Endodermal cell (in vitro differentiated cells): ENCODE measurements at regions not wholly inside any gene's neighbourhood (a gene's known extent, or its start where the extent isn't known, plus 50 kb on each side); places are given as distances from the start of the nearest gene placed in this dataset.

Experiments
- DNase-seq: peaks from one replicate; pipeline ENCODE4 v3.0.0-alpha.2; 2017
- H3K27ac ChIP-seq: 2 replicates; pipeline ENCODE4 v1.5.1; 2013; ENCODE audit warnings: mild to moderate bottlenecking, low read depth, low read length, moderate library complexity
- H3K27me3 ChIP-seq: 2 replicates; pipeline ENCODE4 v1.6.1; 2013; ENCODE audit warnings: mild to moderate bottlenecking, low read length, moderate library complexity; ENCODE audit not compliant: insufficient read depth, control insufficient read depth, poor library complexity, severe bottlenecking
- H3K36me3 ChIP-seq: 2 replicates; pipeline ENCODE4 v1.7.0; 2013; ENCODE audit warnings: mild to moderate bottlenecking, low read length, moderate library complexity; ENCODE audit not compliant: control insufficient read depth, insufficient read depth
- H3K4me1 ChIP-seq: one replicate; pipeline ENCODE4 v1.7.0; 2013; ENCODE audit warnings: low read length; ENCODE audit not compliant: control insufficient read depth, insufficient read depth
- H3K4me3 ChIP-seq: 2 replicates; pipeline ENCODE4 v1.5.1; 2013; ENCODE audit warnings: mild to moderate bottlenecking, low read length, moderate library complexity
- H3K9ac ChIP-seq: 2 replicates; pipeline ENCODE4 v1.6.1; 2013; ENCODE audit warnings: mild to moderate bottlenecking, low read length, moderate library complexity; ENCODE audit not compliant: poor library complexity, severe bottlenecking; ENCODE audit errors: extremely low read depth
- H3K9me3 ChIP-seq: 2 replicates; pipeline ENCODE4 v1.6.1; 2013; ENCODE audit warnings: mild to moderate bottlenecking, low read length, moderate library complexity; ENCODE audit not compliant: control insufficient read depth
- H3K27ac Mint-ChIP-seq: 2 replicates; pipeline ENCODE4 v1.8.0; 2020; ENCODE audit warnings: mixed read lengths
- H3K27me3 Mint-ChIP-seq: 2 replicates; pipeline ENCODE4 v1.8.0; 2021; ENCODE audit warnings: mild to moderate bottlenecking, mixed read lengths; ENCODE audit not compliant: insufficient read depth
- H3K36me3 Mint-ChIP-seq: 2 replicates; pipeline ENCODE4 v1.8.0; 2020; ENCODE audit warnings: low read depth, mixed read lengths
- H3K4me1 Mint-ChIP-seq: 2 replicates; pipeline ENCODE4 v1.8.0; 2020; ENCODE audit warnings: mixed read lengths
- H3K4me3 Mint-ChIP-seq: 2 replicates; pipeline ENCODE4 v1.8.0; 2020; ENCODE audit warnings: mild to moderate bottlenecking, moderate library complexity, mixed read lengths
- H3K9me3 Mint-ChIP-seq: 2 replicates; pipeline ENCODE4 v1.8.0; 2020; ENCODE audit warnings: mild to moderate bottlenecking, mixed read lengths
- WGBS, 2 experiments: methylation state at CpG; one replicate each; pipeline versions ENCODE4 v1.1.5 to v1.1.7; 2013; ENCODE audit warnings: missing lambda C conversion rate in 2 of 2, mixed read lengths in 1 of 2; ENCODE audit not compliant: insufficient coverage in 1 of 2, insufficient read length in 1 of 2; 5-methylcytosine and 5-hydroxymethylcytosine counted together
- TF ChIP-seq, protein P1 (sequence below): fragments of 200-600 bp; sonication (generic); conservative IDR thresholded peaks from 2 replicates; pipeline ENCODE4 v1.5.0; 2021; ENCODE audit warnings: antibody characterized with exemption, mild to moderate bottlenecking

GRCh38 chr10:43862756-43863155 lies 214.1 kb upstream of the ZNF32 start:
- Mint-ChIP-seq H3K4me3 (no peak overlapping the region), H3K36me3 (no peaks in the 10 kb centered on the region), H3K27ac (no peak overlapping the region), H3K27me3 (no peaks in the 10 kb centered on the region), H3K4me1 (no peaks in the 10 kb centered on the region), H3K9me3 (no peaks in the 10 kb centered on the region)
- Histone ChIP-seq H3K4me1 (no peaks in the 10 kb centered on the region), H3K27ac (no peak overlapping the region), H3K27me3 (no peaks in the 10 kb centered on the region), H3K9ac (no peak overlapping the region), H3K36me3 (no peaks in the 10 kb centered on the region), H3K4me3 (no peak overlapping the region), H3K9me3 (no peaks in the 10 kb centered on the region)
- TF ChIP-seq, protein P1, sequence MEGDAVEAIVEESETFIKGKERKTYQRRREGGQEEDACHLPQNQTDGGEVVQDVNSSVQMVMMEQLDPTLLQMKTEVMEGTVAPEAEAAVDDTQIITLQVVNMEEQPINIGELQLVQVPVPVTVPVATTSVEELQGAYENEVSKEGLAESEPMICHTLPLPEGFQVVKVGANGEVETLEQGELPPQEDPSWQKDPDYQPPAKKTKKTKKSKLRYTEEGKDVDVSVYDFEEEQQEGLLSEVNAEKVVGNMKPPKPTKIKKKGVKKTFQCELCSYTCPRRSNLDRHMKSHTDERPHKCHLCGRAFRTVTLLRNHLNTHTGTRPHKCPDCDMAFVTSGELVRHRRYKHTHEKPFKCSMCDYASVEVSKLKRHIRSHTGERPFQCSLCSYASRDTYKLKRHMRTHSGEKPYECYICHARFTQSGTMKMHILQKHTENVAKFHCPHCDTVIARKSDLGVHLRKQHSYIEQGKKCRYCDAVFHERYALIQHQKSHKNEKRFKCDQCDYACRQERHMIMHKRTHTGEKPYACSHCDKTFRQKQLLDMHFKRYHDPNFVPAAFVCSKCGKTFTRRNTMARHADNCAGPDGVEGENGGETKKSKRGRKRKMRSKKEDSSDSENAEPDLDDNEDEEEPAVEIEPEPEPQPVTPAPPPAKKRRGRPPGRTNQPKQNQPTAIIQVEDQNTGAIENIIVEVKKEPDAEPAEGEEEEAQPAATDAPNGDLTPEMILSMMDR, result no peak
- 91 to 100% methylated on average over 2 to 5 of the region's 5 CpGs for WGBS, 2 experiments
- DNase-seq, result no peak

DNA sequence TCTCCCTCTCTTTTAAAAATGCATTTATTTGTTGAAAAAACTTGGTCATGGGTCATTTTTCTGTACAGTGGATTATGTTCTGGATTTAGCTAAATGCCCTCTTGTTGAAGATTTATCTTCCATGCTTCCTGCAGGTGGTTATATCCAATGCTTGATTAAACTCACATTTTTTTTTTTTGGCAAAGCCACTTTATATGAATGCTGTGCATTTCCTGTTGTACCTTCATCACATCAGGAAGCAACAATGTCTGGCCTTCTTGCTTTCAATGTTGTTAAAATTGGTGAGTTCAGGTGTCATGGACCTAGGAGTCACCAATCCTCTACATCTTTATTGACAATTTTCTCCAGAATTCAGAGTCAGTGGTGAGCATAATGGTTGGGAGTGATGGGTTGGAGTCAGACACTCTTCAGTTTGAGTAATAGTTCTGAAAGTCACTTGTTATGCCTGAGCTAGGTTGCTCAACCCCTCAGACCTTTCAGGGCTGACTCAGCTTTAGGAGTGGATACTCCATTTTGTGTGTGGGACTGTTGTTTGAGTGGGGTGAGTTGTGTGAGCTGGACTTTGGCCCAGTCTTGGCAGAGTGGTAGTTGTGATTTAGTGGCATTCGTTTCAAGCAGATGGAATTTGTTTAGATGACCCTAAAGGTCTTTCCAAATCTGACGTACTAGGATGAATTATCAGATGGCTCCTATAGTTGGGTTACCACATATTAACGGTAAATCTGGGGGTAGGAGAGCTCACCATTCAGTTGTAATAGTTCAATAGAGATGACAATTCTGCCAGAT lies 213.5 kb upstream of the ZNF32 start:
- Histone ChIP-seq H3K27ac (no peak overlapping the region), H3K9ac (no peak overlapping the region), H3K27me3 (no peaks in the 10 kb centered on the region), H3K9me3 (no peaks in the 10 kb centered on the region), H3K36me3 (no peaks in the 10 kb centered on the region), H3K4me1 (no peaks in the 10 kb centered on the region), H3K4me3 (no peak overlapping the region)
- Mint-ChIP-seq H3K9me3 (no peaks in the 10 kb centered on the region), H3K36me3 (no peaks in the 10 kb centered on the region), H3K27ac (no peak overlapping the region), H3K4me3 (no peak overlapping the region), H3K4me1 (no peaks in the 10 kb centered on the region), H3K27me3 (no peaks in the 10 kb centered on the region)
- TF ChIP-seq, protein P1, result no peak
- DNase-seq, result no peak
- 91 to 100% methylated on average over 2 to 3 of the region's 3 CpGs for WGBS, 2 experiments

DNA sequence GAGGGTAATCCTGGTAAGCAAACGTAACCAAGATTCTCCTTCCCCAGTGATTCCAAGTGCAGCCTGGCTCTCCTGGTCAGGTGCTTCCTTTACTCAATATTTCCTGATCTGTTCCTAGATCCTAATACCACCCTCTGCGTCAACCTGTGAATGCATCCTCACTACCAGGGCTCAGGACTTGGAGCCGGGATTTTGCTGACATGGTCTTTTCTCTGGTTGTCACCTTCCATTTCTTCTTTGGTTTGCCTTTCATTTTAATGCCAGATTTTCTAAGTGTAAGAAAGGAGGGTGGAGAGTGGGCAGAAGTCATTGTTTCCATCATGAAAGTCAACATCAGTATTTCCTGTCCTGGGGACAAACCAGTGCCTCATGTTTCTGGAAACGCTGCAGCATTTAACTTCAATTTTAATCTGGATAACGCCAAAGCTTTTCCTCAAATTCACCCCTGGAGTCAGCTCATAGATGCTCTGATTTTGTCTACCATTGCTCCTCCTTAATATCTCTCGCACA lies 210.4 kb upstream of the ZNF32 start:
- Mint-ChIP-seq H3K4me3 (no peak overlapping the region), H3K27me3 (peaks cover 3% of the 10 kb centered on the region), H3K27ac (no peak overlapping the region), H3K36me3 (no peaks in the 10 kb centered on the region), H3K9me3 (no peaks in the 10 kb centered on the region), H3K4me1 (no peaks in the 10 kb centered on the region)
- TF ChIP-seq, protein P1, result no peak
- WGBS, 2 experiments, result 91 to 97% methylated on average over 4 to 6 of the region's 6 CpGs
- Histone ChIP-seq H3K4me3 (no peak overlapping the region), H3K4me1 (no peaks in the 10 kb centered on the region), H3K27me3 (no peaks in the 10 kb centered on the region), H3K9ac (no peak overlapping the region), H3K9me3 (no peaks in the 10 kb centered on the region), H3K36me3 (no peaks in the 10 kb centered on the region), H3K27ac (no peak overlapping the region)
- DNase-seq, result no peak
